Retina (tissue), 1 donor: ENCODE measurements at regions not wholly inside any gene's neighbourhood (a gene's known extent, or its start where the extent isn't known, plus 50 kb on each side); places are given as distances from the start of the nearest gene placed in this dataset.
A peak's percentile ranks its signal among the peaks of the same experiment; 100 is the strongest.
"Not testable (repeated sequence)": the region's sequence is repeated elsewhere in the genome, so short reads cannot be mapped to it uniquely, and the experiment has no call there.

Experiments used
- DNase-seq: peaks from one replicate; pipeline ENCODE4 v3.0.0-alpha.2; 2016

- DNase-seq = peak; percentile 9
Observed at GRCh38 chr17:34039759-34040555, 215.1 kb upstream of the CCL2 start.

- no peak for DNase-seq
Observed at GRCh38 chr17:34045990-34046389, 209.1 kb upstream of the CCL2 start.

- no peak for DNase-seq
Observed at GRCh38 chr17:34051046-34051445, 204.0 kb upstream of the CCL2 start.

- no peak for DNase-seq
Observed at GRCh38 chr17:34054495-34054894, 200.6 kb upstream of the CCL2 start.

GRCh38 chr17:34055606-34056005 lies 199.5 kb upstream of the CCL2 start:
- DNase-seq = no peak

- DNase-seq = no peak
Observed at GRCh38 chr17:34059423-34060220, 195.5 kb upstream of the CCL2 start.

GRCh38 chr17:34066528-34066927 lies 188.6 kb upstream of the CCL2 start:
- DNase-seq = no peak

GRCh38 chr17:34067011-34067410 lies 188.1 kb upstream of the CCL2 start:
- no peak for DNase-seq

- no peak for DNase-seq
Observed at GRCh38 chr17:34068571-34068970, 186.5 kb upstream of the CCL2 start.

- DNase-seq = no peak
Observed at GRCh38 chr17:34070712-34071111, 184.4 kb upstream of the CCL2 start.

- no peak for DNase-seq
Observed at GRCh38 chr17:34071886-34072420, 183.1 kb upstream of the CCL2 start.

- DNase-seq = no peak
Observed at GRCh38 chr17:34075076-34075475, 180.0 kb upstream of the CCL2 start.

- peak; percentile 77 for DNase-seq
Observed at GRCh38 chr17:34076743-34077631, 178.1 kb upstream of the CCL2 start.

GRCh38 chr17:34081269-34081668 lies 173.8 kb upstream of the CCL2 start:
- no peak for DNase-seq

GRCh38 chr17:34082404-34082803 lies 172.7 kb upstream of the CCL2 start:
- DNase-seq = no peak

GRCh38 chr17:34089042-34089441 lies 166.0 kb upstream of the CCL2 start:
- not testable (repeated sequence) for DNase-seq

- DNase-seq = no peak
Observed at GRCh38 chr17:34090593-34090992, 164.5 kb upstream of the CCL2 start.

- DNase-seq = no peak
Observed at GRCh38 chr17:34091975-34092374, 163.1 kb upstream of the CCL2 start.

- no peak for DNase-seq
Observed at GRCh38 chr17:34095106-34095505, 160.0 kb upstream of the CCL2 start.

GRCh38 chr17:34098699-34099098 lies 156.4 kb upstream of the CCL2 start:
- no peak for DNase-seq

- no peak for DNase-seq
Observed at GRCh38 chr17:34099859-34100515, 155.1 kb upstream of the CCL2 start.

GRCh38 chr17:34107019-34107418 lies 148.1 kb upstream of the CCL2 start:
- no peak for DNase-seq
